ENCODE measurements at regions not wholly inside any gene's neighbourhood (a gene's known extent, or its start where the extent isn't known, plus 50 kb on each side); places are given as distances from the start of the nearest gene placed in this dataset.

- no peak for ATAC-seq
- Mint-ChIP-seq H3K4me3 (no peak overlapping the region), H3K4me1 (ENCODE audit: low read depth) (no peaks in the 10 kb centered on the region), H3K9me3 (ENCODE audit: insufficient read depth) (no peaks in the 10 kb centered on the region), H3K36me3 (ENCODE audit: low read depth) (no peaks in the 10 kb centered on the region), H3K27ac (no peak overlapping the region), H3K27me3 (ENCODE audit: low read depth) (peaks cover 8% of the 10 kb centered on the region)
- CTCF ChIA-PET = no interaction called here
- no peak for DNase-seq
- POLR2A ChIA-PET = no interaction called here
These were observed 102.1 kb downstream of the IRS2 start for GRCh38 chr13:109684084-109684823.

GRCh38 chr13:109682534-109683244 is 103.7 kb downstream of the IRS2 start:
- no peak overlapping the region for H3K4me3 Mint-ChIP-seq
- POLR2A ChIA-PET = no interaction called here
- H3K9me3 Mint-ChIP-seq (ENCODE audit: insufficient read depth) = no peaks in the 10 kb centered on the region
- H3K4me1 Mint-ChIP-seq (ENCODE audit: low read depth) = no peaks in the 10 kb centered on the region
- no peaks in the 10 kb centered on the region for H3K36me3 Mint-ChIP-seq (ENCODE audit: low read depth)
- CTCF ChIA-PET = no interaction called here
- no peak for DNase-seq
- ATAC-seq = no peak
- H3K27me3 Mint-ChIP-seq (ENCODE audit: low read depth) = peaks cover 8% of the 10 kb centered on the region
- H3K27ac Mint-ChIP-seq = no peak overlapping the region

- H3K4me1 Mint-ChIP-seq (ENCODE audit: low read depth) = no peaks in the 10 kb centered on the region
- H3K27ac Mint-ChIP-seq = no peak overlapping the region
- DNase-seq (no peak), ATAC-seq (no peak)
- CTCF ChIA-PET = interaction anchor here (1.1 kb wide), 1 partner anchor 11 kb away, joined by 3 read pairs; no protein-coding TSS in a partner anchor
- no peaks in the 10 kb centered on the region for H3K36me3 Mint-ChIP-seq (ENCODE audit: low read depth)
- peaks cover 8% of the 10 kb centered on the region for H3K27me3 Mint-ChIP-seq (ENCODE audit: low read depth)
- POLR2A ChIA-PET = no interaction called here
- H3K9me3 Mint-ChIP-seq (ENCODE audit: insufficient read depth) = no peaks in the 10 kb centered on the region
- no peak overlapping the region for H3K4me3 Mint-ChIP-seq
These were observed 105.5 kb downstream of the IRS2 start for GRCh38 chr13:109680930-109681329.

- Mint-ChIP-seq H3K27me3 (ENCODE audit: low read depth) (peaks cover 8% of the 10 kb centered on the region), H3K27ac (no peak overlapping the region), H3K4me3 (no peak overlapping the region), H3K4me1 (ENCODE audit: low read depth) (no peaks in the 10 kb centered on the region), H3K9me3 (ENCODE audit: insufficient read depth) (no peaks in the 10 kb centered on the region), H3K36me3 (ENCODE audit: low read depth) (no peaks in the 10 kb centered on the region)
- ATAC-seq = no peak
- CTCF ChIA-PET = no interaction called here
- POLR2A ChIA-PET = no interaction called here
- DNase-seq = no peak
These were observed 106.1 kb downstream of the IRS2 start for GRCh38 chr13:109680288-109680687.

- H3K9me3 Mint-ChIP-seq (ENCODE audit: insufficient read depth) = no peaks in the 10 kb centered on the region
- no peaks in the 10 kb centered on the region for H3K36me3 Mint-ChIP-seq (ENCODE audit: low read depth)
- no peak for ATAC-seq
- DNase-seq = no peak
- ChIA-PET POLR2A (no interaction called here), CTCF (no interaction called here)
- H3K27me3 Mint-ChIP-seq (ENCODE audit: low read depth) = peaks cover 6% of the 10 kb centered on the region
- no peak overlapping the region for H3K4me3 Mint-ChIP-seq
- no peaks in the 10 kb centered on the region for H3K4me1 Mint-ChIP-seq (ENCODE audit: low read depth)
- H3K27ac Mint-ChIP-seq = no peak overlapping the region
These were observed 107.9 kb downstream of the IRS2 start for GRCh38 chr13:109678459-109678858.

GRCh38 chr13:109677206-109677605 is 109.2 kb downstream of the IRS2 start:
- Mint-ChIP-seq H3K27me3 (ENCODE audit: low read depth) (no peaks in the 10 kb centered on the region), H3K9me3 (ENCODE audit: insufficient read depth) (no peaks in the 10 kb centered on the region), H3K4me1 (ENCODE audit: low read depth) (no peaks in the 10 kb centered on the region), H3K4me3 (no peak overlapping the region), H3K36me3 (ENCODE audit: low read depth) (no peaks in the 10 kb centered on the region), H3K27ac (no peak overlapping the region)
- ATAC-seq (no peak), DNase-seq (no peak)
- POLR2A ChIA-PET = no interaction called here
- CTCF ChIA-PET = no interaction called here

GRCh38 chr13:109673477-109673876 is 112.9 kb downstream of the IRS2 start:
- Mint-ChIP-seq H3K4me1 (ENCODE audit: low read depth) (no peaks in the 10 kb centered on the region), H3K27me3 (ENCODE audit: low read depth) (no peaks in the 10 kb centered on the region), H3K9me3 (ENCODE audit: insufficient read depth) (no peaks in the 10 kb centered on the region), H3K4me3 (no peak overlapping the region), H3K27ac (no peak overlapping the region), H3K36me3 (ENCODE audit: low read depth) (no peaks in the 10 kb centered on the region)
- no peak for DNase-seq
- POLR2A ChIA-PET = no interaction called here
- no peak for ATAC-seq
- CTCF ChIA-PET = no interaction called here

GRCh38 chr13:109672545-109672944 is 113.8 kb downstream of the IRS2 start:
- ChIA-PET CTCF (no interaction called here), POLR2A (no interaction called here)
- Mint-ChIP-seq H3K4me1 (ENCODE audit: low read depth) (no peaks in the 10 kb centered on the region), H3K36me3 (ENCODE audit: low read depth) (no peaks in the 10 kb centered on the region), H3K9me3 (ENCODE audit: insufficient read depth) (no peaks in the 10 kb centered on the region), H3K27me3 (ENCODE audit: low read depth) (no peaks in the 10 kb centered on the region), H3K27ac (no peak overlapping the region), H3K4me3 (no peak overlapping the region)
- DNase-seq (no peak), ATAC-seq (no peak)

GRCh38 chr13:109671919-109672318 is 114.5 kb downstream of the IRS2 start:
- Mint-ChIP-seq H3K27me3 (ENCODE audit: low read depth) (no peaks in the 10 kb centered on the region), H3K9me3 (ENCODE audit: insufficient read depth) (no peaks in the 10 kb centered on the region), H3K36me3 (ENCODE audit: low read depth) (no peaks in the 10 kb centered on the region), H3K27ac (no peak overlapping the region), H3K4me3 (no peak overlapping the region), H3K4me1 (ENCODE audit: low read depth) (no peaks in the 10 kb centered on the region)
- POLR2A ChIA-PET = no interaction called here
- DNase-seq (no peak), ATAC-seq (no peak)
- CTCF ChIA-PET = no interaction called here

GRCh38 chr13:109670776-109671175 is 115.6 kb downstream of the IRS2 start:
- ATAC-seq = no peak
- DNase-seq = no peak
- H3K9me3 Mint-ChIP-seq (ENCODE audit: insufficient read depth) = no peaks in the 10 kb centered on the region
- no peak overlapping the region for H3K27ac Mint-ChIP-seq
- ChIA-PET POLR2A (no interaction called here), CTCF (no interaction called here)
- no peaks in the 10 kb centered on the region for H3K27me3 Mint-ChIP-seq (ENCODE audit: low read depth)
- H3K4me3 Mint-ChIP-seq = no peak overlapping the region
- H3K36me3 Mint-ChIP-seq (ENCODE audit: low read depth) = no peaks in the 10 kb centered on the region
- H3K4me1 Mint-ChIP-seq (ENCODE audit: low read depth) = no peaks in the 10 kb centered on the region

- Mint-ChIP-seq H3K9me3 (ENCODE audit: insufficient read depth) (no peaks in the 10 kb centered on the region), H3K27me3 (ENCODE audit: low read depth) (no peaks in the 10 kb centered on the region), H3K4me1 (ENCODE audit: low read depth) (no peaks in the 10 kb centered on the region), H3K4me3 (no peak overlapping the region), H3K36me3 (ENCODE audit: low read depth) (no peaks in the 10 kb centered on the region), H3K27ac (no peak overlapping the region)
- no peak for DNase-seq
- ChIA-PET POLR2A (no interaction called here), CTCF (no interaction called here)
- no peak for ATAC-seq
These were observed 116.4 kb downstream of the IRS2 start for GRCh38 chr13:109669956-109670355.

GRCh38 chr13:109669234-109669612 is 117.2 kb downstream of the IRS2 start:
- POLR2A ChIA-PET = no interaction called here
- no peak for ATAC-seq
- no peaks in the 10 kb centered on the region for H3K27me3 Mint-ChIP-seq (ENCODE audit: low read depth)
- H3K4me1 Mint-ChIP-seq (ENCODE audit: low read depth) = no peaks in the 10 kb centered on the region
- H3K36me3 Mint-ChIP-seq (ENCODE audit: low read depth) = no peaks in the 10 kb centered on the region
- no peaks in the 10 kb centered on the region for H3K9me3 Mint-ChIP-seq (ENCODE audit: insufficient read depth)
- no peak overlapping the region for H3K4me3 Mint-ChIP-seq
- no peak for DNase-seq
- CTCF ChIA-PET = no interaction called here
- H3K27ac Mint-ChIP-seq = no peak overlapping the region
